NCI-H2081 treated with DMSO at 0.1 percent for 48 hours (cell line): ENCODE measurements at regions not wholly inside any gene's neighbourhood (a gene's known extent, or its start where the extent isn't known, plus 50 kb on each side); places are given as distances from the start of the nearest gene placed in this dataset.
"Not testable (repeated sequence)": the region's sequence is repeated elsewhere in the genome, so short reads cannot be mapped to it uniquely, and the experiment has no call there.

Source experiments
- DNase-seq: peaks from one replicate; lab custom pipeline; 2025; lab: John Stamatoyannopoulos, UW

DNA sequence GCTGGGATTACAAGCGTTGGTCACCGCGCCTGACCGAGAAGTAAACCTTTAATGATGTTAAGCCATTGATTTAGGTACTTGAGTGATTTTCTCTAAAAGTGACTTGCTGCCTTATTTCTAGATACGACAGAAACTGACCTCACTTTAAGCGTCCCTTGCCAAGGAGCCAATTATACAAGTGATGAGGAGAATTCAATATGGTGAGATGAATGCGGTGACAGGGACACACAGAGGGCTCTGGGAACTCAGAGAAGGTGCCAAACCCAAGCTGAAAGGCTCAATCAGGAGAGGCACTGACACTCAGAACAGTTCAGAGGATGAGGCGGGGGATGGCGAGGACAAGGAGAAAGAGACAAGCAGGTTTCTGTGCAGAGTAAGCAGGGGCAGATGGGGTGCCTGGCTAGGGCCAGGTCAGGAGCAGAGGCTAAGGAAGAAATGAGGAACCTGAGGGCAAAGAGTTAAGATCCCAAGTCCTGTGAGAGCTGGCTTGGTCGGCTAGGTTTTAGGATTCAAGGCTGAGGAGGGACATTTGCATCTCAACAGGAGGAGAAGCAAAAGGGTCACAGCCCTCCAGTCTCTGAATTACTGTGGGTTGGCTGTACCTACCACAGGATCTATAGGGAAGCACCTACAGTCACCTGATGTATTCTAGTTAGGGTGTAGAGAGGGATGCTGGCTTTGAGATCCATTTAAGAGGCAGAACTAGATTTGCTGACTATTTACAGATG, 83.2 kb upstream of the USP24 start:
- DNase-seq = no peak

DNA sequence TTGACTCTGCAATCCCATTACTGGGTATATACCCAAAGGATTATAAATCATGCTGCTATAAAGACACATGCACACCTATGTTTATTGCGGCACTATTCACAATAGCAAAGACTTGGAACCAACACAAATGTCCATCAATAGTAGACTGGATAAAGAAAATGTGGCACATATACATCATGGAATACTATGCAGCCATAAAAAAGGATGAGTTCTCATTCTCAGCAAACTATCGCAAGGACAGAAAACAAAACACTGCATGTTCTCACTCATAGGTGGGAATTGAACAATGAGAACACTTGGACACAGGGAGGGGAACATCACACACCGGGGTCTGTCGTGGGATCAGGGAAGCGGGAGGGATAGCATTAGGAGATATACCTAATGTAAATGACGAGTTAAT, 81.1 kb upstream of the USP24 start:
- not testable (repeated sequence) for DNase-seq

DNA sequence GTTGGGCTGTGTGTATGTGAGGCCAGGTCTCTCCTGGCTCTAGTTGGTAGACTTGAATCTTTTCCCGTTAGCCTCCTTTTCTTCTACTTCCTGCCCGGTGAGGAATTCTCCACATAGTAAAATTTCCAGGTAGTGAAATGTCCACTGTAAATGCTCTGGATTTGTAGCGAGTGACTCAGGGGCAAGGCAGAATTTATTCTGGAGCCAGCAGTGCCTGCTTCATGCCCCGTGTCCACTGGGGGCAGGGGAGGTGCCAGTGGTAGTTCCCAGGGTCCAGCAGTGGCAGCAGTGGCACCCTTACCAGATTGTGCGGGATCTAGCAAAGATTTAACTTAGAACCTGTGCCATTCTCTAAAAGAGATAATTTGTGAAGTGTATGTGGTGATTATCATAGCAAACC, 74.5 kb upstream of the USP24 start:
- no peak for DNase-seq

DNA sequence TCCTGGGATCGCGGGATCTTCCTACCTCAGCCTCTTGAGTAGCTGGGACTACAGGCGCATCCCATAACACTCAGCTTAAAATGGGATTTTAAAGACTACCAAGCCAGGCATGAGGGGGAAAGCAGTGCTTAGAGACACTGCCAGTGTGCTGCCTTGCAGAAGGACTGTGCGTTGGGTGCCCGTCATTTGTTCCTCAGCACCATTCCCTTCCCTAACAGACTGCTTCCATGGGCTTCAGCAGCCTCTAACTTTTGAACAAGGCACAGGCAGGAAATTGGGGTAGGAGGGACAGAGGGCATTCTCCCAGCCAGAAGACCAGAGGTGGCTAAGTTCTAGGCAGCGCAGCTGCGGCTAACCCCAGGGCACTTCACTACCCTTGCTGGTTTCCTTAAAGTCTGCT, 73.9 kb upstream of the USP24 start:
- DNase-seq = no peak

DNA sequence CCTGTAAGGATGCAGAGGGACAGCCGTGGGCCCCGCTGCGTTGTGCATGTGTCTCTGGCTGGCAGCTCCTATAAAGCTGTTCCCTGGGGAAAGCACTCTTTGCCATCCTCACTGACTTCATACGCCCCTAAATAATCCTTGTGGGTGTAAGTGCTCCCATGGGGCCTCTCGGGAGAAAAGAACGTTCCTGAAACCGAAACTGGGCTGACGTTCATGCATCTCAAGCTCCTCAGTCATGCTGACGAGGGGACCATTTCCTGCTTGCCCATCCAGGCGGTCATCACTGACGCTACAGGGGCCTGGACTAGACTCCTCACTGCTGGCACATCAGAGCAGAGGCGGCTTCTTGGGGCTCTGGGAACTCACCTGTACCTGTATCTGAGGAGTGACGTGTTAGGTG, 73.1 kb upstream of the USP24 start:
- no peak for DNase-seq

DNA sequence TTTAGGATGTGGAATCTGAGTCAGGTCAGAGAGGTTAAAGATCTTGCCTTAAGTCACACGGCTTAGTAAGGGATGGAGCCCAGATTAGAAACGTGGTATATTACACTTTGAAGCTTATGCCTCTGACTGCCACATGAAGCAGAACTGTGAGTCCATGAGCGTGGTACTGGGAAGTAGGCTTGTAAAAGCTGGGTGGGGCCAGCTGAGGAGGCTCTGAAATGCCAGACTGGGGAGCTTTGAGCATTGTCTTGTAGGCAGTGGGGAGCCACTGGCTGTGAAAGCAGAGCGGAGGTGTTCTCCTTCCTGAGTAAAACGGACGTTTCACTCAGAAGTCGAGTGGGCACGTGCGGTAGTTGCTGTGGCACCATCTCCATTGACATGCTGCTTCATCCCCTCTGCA, 72.6 kb upstream of the USP24 start:
- no peak for DNase-seq

DNA sequence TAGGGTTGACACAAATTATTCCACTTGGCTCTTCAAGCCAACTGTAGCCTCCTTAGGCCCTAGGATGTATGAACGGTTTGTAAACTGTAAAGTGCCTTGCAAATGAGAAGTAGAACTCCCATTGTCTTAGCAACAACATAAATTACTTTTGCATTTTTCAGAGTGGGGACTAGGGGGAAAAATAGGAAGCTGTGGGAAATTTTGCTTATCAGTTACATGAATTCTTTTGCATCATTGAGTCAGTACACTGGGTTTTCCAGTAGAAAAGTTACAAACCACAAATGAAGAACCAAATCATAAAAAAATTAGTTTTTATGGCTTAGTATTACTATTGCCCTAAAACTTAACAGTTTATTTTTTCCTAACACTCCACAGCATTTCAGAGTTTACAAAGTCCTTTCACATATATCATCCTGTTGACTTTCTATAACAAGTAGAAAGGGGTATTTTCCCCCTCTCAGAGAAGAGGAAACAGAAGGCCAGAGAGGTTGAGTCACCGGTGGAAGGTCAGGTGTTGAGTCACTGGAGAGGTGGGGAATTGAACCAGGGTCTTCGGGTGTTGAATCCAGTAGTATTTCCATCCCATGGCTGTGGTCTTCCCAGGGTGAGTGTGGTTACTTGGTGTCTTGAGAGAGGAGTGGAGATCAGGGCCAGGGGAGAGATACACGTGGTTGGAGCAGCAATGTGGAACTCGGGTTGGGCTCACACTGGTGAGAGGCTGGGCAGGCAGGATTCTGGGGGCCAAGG, 71.9 kb upstream of the USP24 start:
- no peak for DNase-seq

DNA sequence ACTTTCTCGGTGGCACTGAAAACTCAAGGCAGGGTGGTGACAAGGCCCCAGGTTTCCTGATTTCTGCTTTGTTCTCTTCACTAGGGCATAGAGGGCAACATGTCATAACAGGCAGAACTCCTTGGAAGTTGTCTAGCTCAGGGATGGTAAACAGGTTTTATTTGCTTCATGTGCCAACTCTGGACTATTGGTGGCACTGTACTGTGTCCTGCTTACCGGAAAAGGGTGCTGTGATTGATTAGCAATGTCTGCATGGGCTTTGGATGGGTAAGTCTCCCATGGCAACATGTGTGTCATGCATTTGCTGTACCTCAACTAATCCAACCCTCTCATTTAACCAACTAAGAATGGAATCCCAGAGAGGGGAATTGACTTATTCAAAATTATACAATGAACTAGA, 70.7 kb upstream of the USP24 start:
- no peak for DNase-seq

DNA sequence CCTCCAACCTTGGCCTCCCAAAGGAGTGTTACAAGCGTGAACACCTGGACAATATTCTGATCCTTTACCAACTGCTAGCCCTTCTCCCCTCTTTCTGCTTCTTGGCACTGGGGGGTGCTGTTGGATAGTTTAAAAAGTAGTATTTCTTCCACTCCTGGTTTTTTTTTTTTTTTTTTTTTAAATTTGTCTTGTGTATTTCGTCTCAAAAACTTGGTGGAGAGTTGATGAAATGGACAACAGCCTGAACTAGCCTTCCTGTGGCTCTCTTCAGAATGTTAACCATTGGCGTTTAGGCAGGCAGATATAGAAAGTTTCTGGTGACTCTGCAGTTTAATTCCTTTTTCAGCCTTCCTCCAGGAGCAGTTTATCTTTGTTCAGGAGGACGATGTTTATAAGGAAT, 69.7 kb upstream of the USP24 start:
- DNase-seq = no peak

DNA sequence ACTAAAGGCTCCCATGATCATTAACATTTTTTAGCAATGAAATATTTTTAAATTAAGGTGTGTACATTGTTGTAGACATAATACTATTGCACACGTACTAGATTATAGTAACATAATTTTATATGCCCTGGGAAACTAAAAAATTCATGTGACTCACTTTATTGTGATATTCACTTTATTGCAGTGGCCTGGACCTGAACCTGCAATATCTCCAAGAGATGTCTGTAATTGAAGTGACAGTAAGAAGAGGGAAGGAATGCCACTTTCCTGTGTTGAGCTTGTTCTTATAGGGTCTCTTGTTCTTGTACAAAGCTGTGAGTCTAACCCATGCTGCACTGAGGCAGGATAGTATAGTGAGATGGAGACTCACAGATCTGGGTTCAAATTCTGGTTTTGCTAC, 66.9 kb upstream of the USP24 start:
- no peak for DNase-seq

DNA sequence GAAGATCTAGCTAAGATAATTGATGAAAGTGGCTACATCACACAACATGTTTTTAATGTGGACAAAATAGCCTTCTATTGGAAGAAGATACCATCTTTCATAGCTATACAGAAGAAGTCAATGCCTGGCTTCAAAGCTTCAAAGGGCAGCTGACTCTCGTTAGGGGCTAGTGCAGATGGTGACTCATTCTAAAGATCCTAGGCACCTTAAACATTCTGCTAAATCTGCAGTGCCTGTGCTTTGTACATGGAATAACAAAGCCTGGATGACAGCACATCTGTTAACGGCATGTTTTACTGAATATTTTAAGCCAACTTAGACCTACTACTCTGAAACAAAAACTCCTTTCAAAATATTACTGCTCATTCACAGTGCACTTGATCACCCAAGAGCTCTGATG, 65.6 kb upstream of the USP24 start:
- no peak for DNase-seq

DNA sequence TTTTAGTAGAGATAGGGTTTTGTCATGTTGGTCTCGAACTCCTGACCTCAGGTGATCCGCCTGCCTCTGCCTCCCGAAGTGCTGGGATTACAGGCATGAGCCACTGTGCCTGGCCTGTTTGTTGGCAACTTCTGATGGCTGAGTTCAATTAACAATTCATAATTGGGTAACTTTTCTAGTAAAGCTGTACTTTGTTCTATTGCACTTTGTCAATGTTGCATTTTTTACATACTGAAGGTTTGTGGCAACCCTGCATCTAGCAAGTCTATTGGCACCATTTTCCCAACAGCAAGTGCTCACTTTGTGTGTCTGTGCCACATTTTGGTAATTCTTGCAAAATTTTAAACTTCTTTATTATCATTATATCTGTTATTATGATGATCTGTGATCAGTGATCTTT, 64.5 kb upstream of the USP24 start:
- DNase-seq = no peak

DNA sequence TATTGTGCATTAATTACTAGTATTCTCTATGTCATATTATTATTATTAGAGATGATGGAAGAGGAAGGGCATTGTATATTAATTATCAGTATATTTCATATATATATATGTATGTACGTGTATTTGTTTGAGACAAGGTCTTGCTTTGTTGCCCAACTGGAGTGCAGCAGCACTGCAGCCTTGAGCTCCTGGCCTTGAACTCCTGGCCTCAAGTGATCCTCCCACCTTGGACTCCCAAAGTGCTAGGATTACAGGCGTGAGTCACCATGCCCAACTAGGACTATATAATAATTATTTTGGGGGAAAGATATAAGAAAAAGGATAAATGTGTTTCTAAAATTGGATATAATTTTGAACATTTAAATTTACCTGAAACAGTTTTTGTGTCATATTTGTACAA, 63.2 kb upstream of the USP24 start:
- no peak for DNase-seq

DNA sequence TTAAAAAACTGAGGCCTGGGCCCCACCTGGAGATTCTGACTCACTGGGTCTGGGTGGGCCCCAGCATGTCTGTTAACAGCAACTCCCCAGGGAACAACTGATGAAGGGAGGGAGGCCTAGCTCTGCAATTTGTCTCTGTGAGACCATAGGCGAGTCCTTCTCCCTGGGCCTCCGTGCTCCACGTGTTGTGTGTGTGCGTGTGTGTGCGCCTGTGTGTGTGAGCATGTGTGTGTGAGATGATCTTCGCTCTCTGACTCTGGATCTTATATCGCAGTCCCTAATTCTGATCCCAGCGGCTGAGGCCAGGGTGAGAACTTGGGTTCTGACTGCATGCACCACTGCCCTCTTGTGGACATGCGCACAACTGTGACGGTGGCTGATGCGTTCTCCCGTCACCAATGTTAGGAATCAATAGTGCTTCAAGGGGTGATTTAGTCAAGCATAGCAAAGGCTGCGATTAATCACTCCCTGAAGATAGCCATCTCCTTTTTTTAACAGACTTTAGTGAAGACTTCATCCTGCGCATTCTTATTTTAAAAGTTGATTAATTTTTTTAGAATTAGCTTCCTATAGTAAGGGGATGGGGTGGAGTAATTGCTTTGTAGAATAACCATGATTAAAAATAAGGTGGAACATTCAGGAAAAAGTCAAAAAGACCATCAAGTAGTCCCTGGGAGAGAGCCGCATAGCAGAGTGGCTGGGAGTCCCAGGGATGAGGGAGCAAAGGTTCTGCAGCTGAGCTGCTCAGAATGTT, 62.4 kb upstream of the USP24 start:
- peak; percentile 5 for DNase-seq

DNA sequence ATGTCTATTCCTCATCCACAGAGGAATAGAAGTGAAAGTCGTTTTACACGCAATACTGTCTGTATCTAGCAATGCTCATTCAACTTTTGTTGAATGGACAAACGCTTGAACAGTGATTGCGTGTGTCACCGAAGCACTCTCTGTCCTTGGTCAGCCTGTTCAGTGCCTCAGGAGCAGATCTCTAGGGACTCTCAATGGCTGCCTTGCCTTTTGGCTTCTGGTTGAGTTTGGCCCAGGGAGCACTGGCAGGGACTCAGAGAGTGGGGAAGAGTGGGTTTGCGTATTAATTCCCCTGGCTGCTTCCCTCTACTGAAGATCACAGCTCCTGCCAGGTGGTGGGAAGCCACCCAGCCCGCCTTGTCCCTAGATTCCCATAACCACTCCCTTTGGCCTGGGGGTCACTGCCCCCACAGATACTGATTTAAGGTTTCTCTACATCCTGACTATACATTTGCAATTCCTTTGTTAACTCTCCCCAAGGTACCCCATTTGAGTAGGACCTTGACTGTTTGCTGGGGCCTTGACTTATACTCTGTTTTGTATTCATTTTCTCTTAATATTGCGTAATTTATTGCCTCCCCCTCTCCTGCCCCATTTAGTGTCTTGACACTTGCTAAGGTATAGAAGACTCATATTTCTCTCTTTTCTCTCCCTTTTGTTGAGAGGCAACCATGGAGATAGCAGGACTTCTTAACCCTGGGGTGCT, 61.7 kb upstream of the USP24 start:
- DNase-seq = no peak

DNA sequence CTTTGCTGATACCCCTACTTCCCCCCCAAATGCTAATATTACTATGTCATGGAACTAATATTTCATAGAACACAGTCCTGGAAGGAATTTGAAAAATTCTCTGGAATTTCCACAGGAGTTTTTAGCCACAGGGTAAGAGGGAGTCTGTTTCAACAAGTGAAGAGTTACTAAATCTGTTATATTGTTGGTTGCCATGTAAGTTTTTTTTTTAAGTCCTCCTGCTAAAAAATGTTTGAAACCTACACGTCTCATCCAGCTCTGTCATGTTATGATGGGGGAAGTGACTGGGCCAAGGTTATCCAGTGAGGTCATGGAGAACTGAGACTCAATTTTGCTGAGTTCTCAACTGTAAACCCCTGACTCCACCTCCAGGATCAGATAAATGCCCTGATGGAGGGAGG, 60.8 kb upstream of the USP24 start:
- no peak for DNase-seq

DNA sequence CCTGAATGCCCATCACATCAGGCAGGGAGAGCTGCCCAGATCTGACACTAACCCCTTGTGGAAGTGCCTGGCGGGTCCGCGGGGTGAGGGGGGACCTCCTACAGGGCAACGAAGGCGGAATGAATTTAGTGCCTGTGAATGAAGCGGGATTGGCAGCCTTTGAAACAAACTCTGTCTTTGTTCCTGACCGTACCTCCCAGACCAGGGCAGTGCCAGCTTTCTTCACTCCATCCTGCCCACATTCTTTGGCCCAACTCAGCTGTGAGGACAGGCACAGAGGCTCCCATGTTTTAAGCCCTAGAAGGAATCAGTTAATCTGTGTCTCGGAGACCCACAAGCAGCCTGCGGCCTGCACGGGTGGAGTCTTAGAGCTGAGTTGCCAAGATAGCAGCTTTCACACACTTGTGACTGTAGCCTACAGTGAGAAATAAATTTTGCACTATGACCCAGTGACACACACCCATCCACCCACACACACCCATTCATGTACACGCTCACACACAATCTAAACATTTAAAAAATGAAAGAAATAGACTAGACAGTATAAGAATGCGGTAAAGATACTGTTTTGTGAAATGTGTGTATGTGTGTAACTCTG, 60.1 kb upstream of the USP24 start:
- DNase-seq = no peak

DNA sequence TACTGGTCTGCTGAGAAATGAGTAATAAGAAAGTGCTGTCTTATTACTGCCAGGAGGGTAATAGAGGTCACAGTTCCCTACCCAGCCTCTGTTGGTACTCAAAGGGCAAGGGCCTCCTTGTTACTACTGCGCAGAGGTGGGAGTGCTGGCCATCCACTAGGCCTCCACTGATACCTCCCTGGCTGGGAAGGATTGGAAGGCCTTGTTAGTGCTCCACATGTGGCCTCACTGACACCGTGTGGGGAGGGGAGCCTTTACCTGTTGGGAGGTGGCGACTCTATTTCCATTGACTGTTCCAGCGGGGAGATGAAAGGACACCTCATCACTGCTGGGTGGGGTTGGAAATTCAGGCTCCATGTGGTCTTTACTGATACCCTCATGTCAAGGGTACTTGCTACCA, 57.8 kb upstream of the USP24 start:
- no peak for DNase-seq
